Natural killer cell (primary cell): ENCODE measurements at regions not wholly inside any gene's neighbourhood (a gene's known extent, or its start where the extent isn't known, plus 50 kb on each side); places are given as distances from the start of the nearest gene placed in this dataset.

Experiments
- ATAC-seq, 3 donors: fragments of 150-1000 bp in 2 of 3; fragments of 200-7000 bp in 1 of 3; cut with Tn5 transposase; 1 replicate in 1 of 3; 2 replicates in 2 of 3; pipeline ENCODE4 v1.10.0; 2021; ENCODE audit warnings: mild to moderate bottlenecking in 2 of 3, moderate library complexity in 2 of 3
- DNase-seq, 2 donors: peaks; one replicate each; pipeline versions ENCODE4 v3.0.0 to v3.0.0-alpha.2; 2013 to 2021; ENCODE audit warnings: mixed read lengths in 1 of 2
- H3K27ac ChIP-seq: one replicate; pipeline ENCODE4 v1.5.1; 2013; ENCODE audit warnings: mild to moderate bottlenecking, low read length
- H3K27me3 ChIP-seq: one replicate; pipeline ENCODE4 v1.6.1; 2013; ENCODE audit warnings: low read length; ENCODE audit not compliant: control insufficient read depth, insufficient read depth
- H3K36me3 ChIP-seq: one replicate; pipeline ENCODE4 v1.6.1; 2013; ENCODE audit warnings: low read length; ENCODE audit not compliant: control insufficient read depth, insufficient read depth
- H3K4me1 ChIP-seq: one replicate; pipeline ENCODE4 v1.6.1; 2013; ENCODE audit warnings: low read length; ENCODE audit not compliant: control insufficient read depth, insufficient read depth
- H3K4me3 ChIP-seq: one replicate; pipeline ENCODE4 v1.5.1; 2013; ENCODE audit warnings: low read length
- H3K9me3 ChIP-seq: one replicate; pipeline ENCODE4 v1.6.1; 2013; ENCODE audit warnings: low read length; ENCODE audit not compliant: control insufficient read depth, insufficient read depth
- H3K27ac Mint-ChIP-seq, 2 donors: one replicate each; pipeline ENCODE4 v1.8.0; 2022; ENCODE audit warnings: mild to moderate bottlenecking in 2 of 2, mixed read lengths in 2 of 2, moderate library complexity in 1 of 2
- H3K27me3 Mint-ChIP-seq, 2 donors: one replicate each; pipeline ENCODE4 v1.8.0; 2022; ENCODE audit warnings: low read depth in 2 of 2, mixed read lengths in 2 of 2
- H3K36me3 Mint-ChIP-seq: one replicate; pipeline ENCODE4 v1.8.0; 2022; ENCODE audit warnings: mixed read lengths
- H3K4me1 Mint-ChIP-seq, 2 donors: one replicate each; pipeline ENCODE4 v1.8.0; 2022; ENCODE audit warnings: mixed read lengths in 2 of 2
- H3K4me3 Mint-ChIP-seq: one replicate; pipeline ENCODE4 v1.8.0; 2022; ENCODE audit warnings: mild to moderate bottlenecking, moderate library complexity, mixed read lengths
- H3K9me3 Mint-ChIP-seq, 2 donors: one replicate each; pipeline ENCODE4 v1.8.0; 2022; ENCODE audit warnings: mixed read lengths in 2 of 2
- CTCF ChIP-seq: fragments of 200-600 bp; IDR thresholded peaks from one replicate; pipeline ENCODE4 v1.8.0; 2022; ENCODE audit warnings: antibody characterized with exemption
- WGBS: methylation state at CpG from one replicate; pipeline ENCODE4 v1.1.7; 2013; ENCODE audit warnings: missing lambda C conversion rate; ENCODE audit not compliant: insufficient coverage; 5-methylcytosine and 5-hydroxymethylcytosine counted together
- intact Hi-C: fragments of 100-400 bp; cut with micrococcal nuclease; formaldehyde crosslinking; loops from one replicate; pipeline ENCODE4 v1.14.2; 2022

- no peak for DNase-seq
- WGBS, result 96% methylated on average over 1 of the region's 1 CpG
- Histone ChIP-seq H3K9me3 (no peaks in the 10 kb centered on the region), H3K27ac (no peak overlapping the region), H3K36me3 (no peaks in the 10 kb centered on the region), H3K4me1 (no peaks in the 10 kb centered on the region), H3K4me3 (no peak overlapping the region), H3K27me3 (no peaks in the 10 kb centered on the region)
- H3K27ac Mint-ChIP-seq, result no peak overlapping the region
- H3K4me1 Mint-ChIP-seq, result peaks cover 8 to 11% of the 10 kb centered on the region in 2 donors
- TF ChIP-seq CTCF, result no peak
- intact Hi-C loops, result no loop called here
- peaks cover 0 to 5% of the 10 kb centered on the region in 2 donors for H3K27me3 Mint-ChIP-seq
- no peak for ATAC-seq
- no peaks in the 10 kb centered on the region for H3K9me3 Mint-ChIP-seq
- H3K4me3 Mint-ChIP-seq, result no peak overlapping the region
- no peaks in the 10 kb centered on the region for H3K36me3 Mint-ChIP-seq
Measured at GRCh38 chr6:108771421-108771820, 76.8 kb upstream of the ARMC2 start.

- intact Hi-C loops, result no loop called here
- Histone ChIP-seq H3K27me3 (no peaks in the 10 kb centered on the region), H3K9me3 (no peaks in the 10 kb centered on the region), H3K4me1 (no peaks in the 10 kb centered on the region), H3K4me3 (no peak overlapping the region), H3K36me3 (no peaks in the 10 kb centered on the region), H3K27ac (no peak overlapping the region)
- no peak for DNase-seq
- Mint-ChIP-seq H3K4me1 (peaks cover 0 to 5% of the 10 kb centered on the region in 2 donors), H3K36me3 (no peaks in the 10 kb centered on the region), H3K27me3 (peaks cover 0 to 5% of the 10 kb centered on the region in 2 donors), H3K27ac (no peak overlapping the region), H3K9me3 (no peaks in the 10 kb centered on the region), H3K4me3 (no peak overlapping the region)
- 88% methylated on average over 2 of the region's 3 CpGs for WGBS
- no peak for ATAC-seq
- TF ChIP-seq CTCF, result no peak
Measured at GRCh38 chr6:108774555-108774954, 73.7 kb upstream of the ARMC2 start.

- peaks cover 6% of the 10 kb centered on the region for H3K4me1 ChIP-seq
- intact Hi-C loops, result no loop called here
- no peaks in the 10 kb centered on the region for H3K9me3 Mint-ChIP-seq
- no peak overlapping the region for H3K4me3 ChIP-seq
- no peak overlapping the region for H3K4me3 Mint-ChIP-seq
- H3K9me3 ChIP-seq, result no peaks in the 10 kb centered on the region
- H3K27me3 Mint-ChIP-seq, result peaks cover 2 to 4% of the 10 kb centered on the region in 2 donors
- no peak overlapping the region for H3K27ac ChIP-seq
- WGBS, result 99% methylated on average over 3 of the region's 5 CpGs
- ATAC-seq, result no peak
- H3K36me3 ChIP-seq, result no peaks in the 10 kb centered on the region
- H3K27ac Mint-ChIP-seq, result no peak overlapping the region
- no peaks in the 10 kb centered on the region for H3K36me3 Mint-ChIP-seq
- no peak for TF ChIP-seq CTCF
- peaks cover 8 to 10% of the 10 kb centered on the region in 2 donors for H3K4me1 Mint-ChIP-seq
- no peaks in the 10 kb centered on the region for H3K27me3 ChIP-seq
- DNase-seq, result no peak
Measured at GRCh38 chr6:108777536-108777935, 70.7 kb upstream of the ARMC2 start.

DNA sequence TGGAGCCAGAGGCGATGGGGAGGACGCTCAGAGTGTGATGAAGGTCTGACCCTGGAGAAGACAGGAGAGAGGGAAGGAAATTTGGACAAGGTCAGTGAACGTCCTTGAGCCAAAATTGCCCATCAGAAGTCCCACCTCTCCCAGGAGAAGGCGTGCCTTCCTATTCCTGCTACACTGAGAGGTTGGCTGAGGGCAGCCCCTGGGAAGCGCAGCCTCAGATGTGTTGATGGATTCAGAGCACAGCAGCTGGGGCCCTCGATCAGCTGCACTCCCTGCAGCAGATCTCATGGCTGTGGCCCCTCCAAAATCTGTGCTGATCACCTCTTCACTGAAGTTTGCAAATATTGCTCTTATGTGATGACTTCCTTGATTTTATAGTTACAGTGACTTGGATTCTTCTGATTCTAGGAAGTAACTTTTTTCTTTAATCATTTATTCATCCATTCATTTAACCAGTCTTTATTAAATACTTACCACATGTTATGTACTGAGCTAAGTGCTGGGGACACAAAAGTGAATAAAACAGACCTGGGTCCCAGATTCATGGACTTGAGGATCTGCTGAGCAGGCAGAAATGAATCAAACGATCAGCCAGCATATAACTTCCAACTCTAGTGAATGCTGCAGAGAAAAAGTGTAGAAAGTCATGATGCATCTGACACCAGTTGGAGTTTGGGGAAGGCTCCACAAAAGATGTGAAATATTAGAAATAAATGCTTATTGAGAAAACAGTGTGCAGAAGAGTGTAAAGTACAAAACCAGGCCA lies 69.6 kb upstream of the ARMC2 start:
- no peaks in the 10 kb centered on the region for H3K36me3 Mint-ChIP-seq
- H3K27me3 Mint-ChIP-seq, result peaks cover 5 to 10% of the 10 kb centered on the region in 2 donors
- no peak overlapping the region for H3K27ac ChIP-seq
- no peaks in the 10 kb centered on the region for H3K9me3 ChIP-seq
- no peak overlapping the region for H3K27ac Mint-ChIP-seq
- 88% methylated on average over 7 of the region's 7 CpGs for WGBS
- no peaks in the 10 kb centered on the region for H3K9me3 Mint-ChIP-seq
- TF ChIP-seq CTCF, result no peak
- no peak overlapping the region for H3K4me3 ChIP-seq
- peaks cover 9% of the 10 kb centered on the region for H3K4me1 ChIP-seq
- intact Hi-C loops, result no loop called here
- DNase-seq (no peak), ATAC-seq (no peak)
- peaks cover 12 to 17% of the 10 kb centered on the region in 2 donors for H3K4me1 Mint-ChIP-seq
- no peaks in the 10 kb centered on the region for H3K36me3 ChIP-seq
- no peak overlapping the region for H3K4me3 Mint-ChIP-seq
- H3K27me3 ChIP-seq, result no peaks in the 10 kb centered on the region
